ENCODE measurements at regions not wholly inside any gene's neighbourhood (a gene's known extent, or its start where the extent isn't known, plus 50 kb on each side); places are given as distances from the start of the nearest gene placed in this dataset.

DNA sequence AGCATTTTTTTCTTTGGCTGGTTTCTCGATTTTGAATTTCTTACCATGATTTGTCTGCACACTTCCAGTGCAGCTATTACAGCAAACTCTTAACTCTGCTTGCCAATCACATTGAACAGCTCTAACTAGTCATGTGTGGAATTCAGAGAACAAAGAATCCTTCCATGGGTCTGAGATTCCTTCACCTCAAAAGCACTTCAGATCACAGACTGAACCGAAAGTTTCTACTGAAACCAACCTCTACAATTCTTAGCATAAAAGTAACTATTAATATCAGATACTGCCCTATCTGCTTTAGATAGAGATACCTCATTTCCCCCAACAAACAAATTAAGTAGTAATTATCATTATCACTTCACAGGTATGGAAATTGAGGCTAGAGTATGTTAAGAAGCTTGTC lies 56.5 kb upstream of the SP4 start:
- ATAC-seq, result peak; percentile 62
- DNase-seq (ENCODE audit: low spot score), result no peak
- TF ChIP-seq, protein P1, sequence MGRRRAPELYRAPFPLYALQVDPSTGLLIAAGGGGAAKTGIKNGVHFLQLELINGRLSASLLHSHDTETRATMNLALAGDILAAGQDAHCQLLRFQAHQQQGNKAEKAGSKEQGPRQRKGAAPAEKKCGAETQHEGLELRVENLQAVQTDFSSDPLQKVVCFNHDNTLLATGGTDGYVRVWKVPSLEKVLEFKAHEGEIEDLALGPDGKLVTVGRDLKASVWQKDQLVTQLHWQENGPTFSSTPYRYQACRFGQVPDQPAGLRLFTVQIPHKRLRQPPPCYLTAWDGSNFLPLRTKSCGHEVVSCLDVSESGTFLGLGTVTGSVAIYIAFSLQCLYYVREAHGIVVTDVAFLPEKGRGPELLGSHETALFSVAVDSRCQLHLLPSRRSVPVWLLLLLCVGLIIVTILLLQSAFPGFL (CRISPR knock-in tag; IDR thresholded peaks at IDR 0.05; ENCODE audit: borderline replicate concordance), result no peak
- TF ChIP-seq, protein P2, sequence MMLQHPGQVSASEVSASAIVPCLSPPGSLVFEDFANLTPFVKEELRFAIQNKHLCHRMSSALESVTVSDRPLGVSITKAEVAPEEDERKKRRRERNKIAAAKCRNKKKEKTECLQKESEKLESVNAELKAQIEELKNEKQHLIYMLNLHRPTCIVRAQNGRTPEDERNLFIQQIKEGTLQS (CRISPR knock-in tag; conservative IDR thresholded peaks at IDR 0.05), result no peak
- TF ChIP-seq ZNF423 (CRISPR knock-in tag; IDR thresholded peaks at IDR 0.05), result no peak
- Mint-ChIP-seq H3K9me3 (peaks cover 13% of the 10 kb centered on the region), H3K27me3 (ENCODE audit: low read depth) (no peaks in the 10 kb centered on the region), H3K4me3 (no peak overlapping the region), H3K27ac (peak overlapping the region; percentile 47), H3K4me1 (peaks cover 16% of the 10 kb centered on the region), H3K36me3 (peaks cover 10% of the 10 kb centered on the region)
- CTCF ChIA-PET, result no interaction called here
- POLR2A ChIA-PET, result no interaction called here

GRCh38 chr7:21373031-21373430 lies 54.9 kb upstream of the SP4 start:
- H3K4me3 Mint-ChIP-seq, result no peak overlapping the region
- POLR2A ChIA-PET, result no interaction called here

More at GRCh38 chr7:21373031-21373430, 54.9 kb upstream of the SP4 start:
- H3K27me3 Mint-ChIP-seq (ENCODE audit: low read depth), result no peaks in the 10 kb centered on the region
- no peak overlapping the region for H3K27ac Mint-ChIP-seq
- CTCF ChIA-PET, result no interaction called here
- H3K4me1 Mint-ChIP-seq, result peaks cover 16% of the 10 kb centered on the region
- ATAC-seq (no peak), DNase-seq (ENCODE audit: low spot score) (no peak)
- H3K9me3 Mint-ChIP-seq, result peaks cover 29% of the 10 kb centered on the region
- TF ChIP-seq TP53 (CRISPR knock-in tag; IDR thresholded peaks at IDR 0.05) (no peak), ZNF423 (CRISPR knock-in tag; IDR thresholded peaks at IDR 0.05) (no peak), E2F4 (CRISPR knock-in tag; IDR thresholded peaks at IDR 0.05; ENCODE audit: borderline replicate concordance, low read depth) (no peak), ZBTB43 (CRISPR knock-in tag; IDR thresholded peaks at IDR 0.05) (no peak), ZNF281 (CRISPR knock-in tag; IDR thresholded peaks at IDR 0.05) (no peak), ERG (CRISPR knock-in tag; IDR thresholded peaks at IDR 0.05) (no peak), GTF2I (CRISPR knock-in tag; conservative IDR thresholded peaks at IDR 0.05) (no peak), ZNF416 (CRISPR knock-in tag; IDR thresholded peaks at IDR 0.05) (no peak), GABPB1 (CRISPR knock-in tag; IDR thresholded peaks at IDR 0.05) (no peak), ZNF396 (CRISPR knock-in tag; IDR thresholded peaks at IDR 0.05; ENCODE audit: borderline replicate concordance) (no peak), FOXP1 (CRISPR knock-in tag; IDR thresholded peaks at IDR 0.05; ENCODE audit: borderline replicate concordance) (no peak), ZNF317 (CRISPR knock-in tag; IDR thresholded peaks at IDR 0.05; ENCODE audit: borderline replicate concordance, low read depth) (no peak), FOXK1 (CRISPR knock-in tag; IDR thresholded peaks at IDR 0.05) (no peak), ETV6 (CRISPR knock-in tag; IDR thresholded peaks at IDR 0.05) (no peak), CREB1 (CRISPR knock-in tag; IDR thresholded peaks at IDR 0.05) (no peak), NFATC4 (CRISPR knock-in tag; IDR thresholded peaks at IDR 0.05) (no peak)
- TF ChIP-seq, protein P3, sequence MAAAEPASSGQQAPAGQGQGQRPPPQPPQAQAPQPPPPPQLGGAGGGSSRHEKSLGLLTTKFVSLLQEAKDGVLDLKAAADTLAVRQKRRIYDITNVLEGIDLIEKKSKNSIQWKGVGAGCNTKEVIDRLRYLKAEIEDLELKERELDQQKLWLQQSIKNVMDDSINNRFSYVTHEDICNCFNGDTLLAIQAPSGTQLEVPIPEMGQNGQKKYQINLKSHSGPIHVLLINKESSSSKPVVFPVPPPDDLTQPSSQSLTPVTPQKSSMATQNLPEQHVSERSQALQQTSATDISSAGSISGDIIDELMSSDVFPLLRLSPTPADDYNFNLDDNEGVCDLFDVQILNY (CRISPR knock-in tag; IDR thresholded peaks at IDR 0.05), result no peak
- TF ChIP-seq, protein P4, sequence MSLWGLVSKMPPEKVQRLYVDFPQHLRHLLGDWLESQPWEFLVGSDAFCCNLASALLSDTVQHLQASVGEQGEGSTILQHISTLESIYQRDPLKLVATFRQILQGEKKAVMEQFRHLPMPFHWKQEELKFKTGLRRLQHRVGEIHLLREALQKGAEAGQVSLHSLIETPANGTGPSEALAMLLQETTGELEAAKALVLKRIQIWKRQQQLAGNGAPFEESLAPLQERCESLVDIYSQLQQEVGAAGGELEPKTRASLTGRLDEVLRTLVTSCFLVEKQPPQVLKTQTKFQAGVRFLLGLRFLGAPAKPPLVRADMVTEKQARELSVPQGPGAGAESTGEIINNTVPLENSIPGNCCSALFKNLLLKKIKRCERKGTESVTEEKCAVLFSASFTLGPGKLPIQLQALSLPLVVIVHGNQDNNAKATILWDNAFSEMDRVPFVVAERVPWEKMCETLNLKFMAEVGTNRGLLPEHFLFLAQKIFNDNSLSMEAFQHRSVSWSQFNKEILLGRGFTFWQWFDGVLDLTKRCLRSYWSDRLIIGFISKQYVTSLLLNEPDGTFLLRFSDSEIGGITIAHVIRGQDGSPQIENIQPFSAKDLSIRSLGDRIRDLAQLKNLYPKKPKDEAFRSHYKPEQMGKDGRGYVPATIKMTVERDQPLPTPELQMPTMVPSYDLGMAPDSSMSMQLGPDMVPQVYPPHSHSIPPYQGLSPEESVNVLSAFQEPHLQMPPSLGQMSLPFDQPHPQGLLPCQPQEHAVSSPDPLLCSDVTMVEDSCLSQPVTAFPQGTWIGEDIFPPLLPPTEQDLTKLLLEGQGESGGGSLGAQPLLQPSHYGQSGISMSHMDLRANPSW (CRISPR knock-in tag; conservative IDR thresholded peaks at IDR 0.05; ENCODE audit: low read depth), result no peak
- TF ChIP-seq, protein P5, sequence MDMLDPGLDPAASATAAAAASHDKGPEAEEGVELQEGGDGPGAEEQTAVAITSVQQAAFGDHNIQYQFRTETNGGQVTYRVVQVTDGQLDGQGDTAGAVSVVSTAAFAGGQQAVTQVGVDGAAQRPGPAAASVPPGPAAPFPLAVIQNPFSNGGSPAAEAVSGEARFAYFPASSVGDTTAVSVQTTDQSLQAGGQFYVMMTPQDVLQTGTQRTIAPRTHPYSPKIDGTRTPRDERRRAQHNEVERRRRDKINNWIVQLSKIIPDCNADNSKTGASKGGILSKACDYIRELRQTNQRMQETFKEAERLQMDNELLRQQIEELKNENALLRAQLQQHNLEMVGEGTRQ (CRISPR knock-in tag; IDR thresholded peaks at IDR 0.05), result no peak
- TF ChIP-seq, protein P2 (CRISPR knock-in tag; conservative IDR thresholded peaks at IDR 0.05), result no peak
- H3K36me3 Mint-ChIP-seq, result peaks cover 22% of the 10 kb centered on the region
